ENCODE measurements at regions not wholly inside any gene's neighbourhood (a gene's known extent, or its start where the extent isn't known, plus 50 kb on each side); places are given as distances from the start of the nearest gene placed in this dataset.

DNA sequence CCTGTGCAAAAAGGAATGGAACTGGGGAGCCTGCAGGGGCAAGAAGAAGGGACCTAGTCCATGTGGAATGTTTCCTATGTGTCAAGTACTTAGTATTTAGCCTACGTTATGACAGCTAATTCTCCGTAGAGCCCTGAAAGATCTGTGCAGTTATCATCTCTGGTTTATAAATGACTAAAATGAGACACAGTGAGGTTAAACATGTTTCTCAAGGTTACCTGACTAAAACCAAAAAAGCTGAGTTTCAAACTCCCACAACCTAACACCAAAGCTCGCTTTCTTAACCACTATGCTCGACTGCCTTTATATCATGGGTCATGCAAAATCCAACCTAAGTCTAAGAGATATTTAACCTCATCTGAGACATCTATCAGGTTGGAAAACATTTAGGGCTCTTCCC is 53.3 kb upstream of the CCL2 start:
- DNase-seq: no peak

- no peak for DNase-seq
These were observed 52.0 kb upstream of the CCL2 start for GRCh38 chr17:34203018-34203638.

DNA sequence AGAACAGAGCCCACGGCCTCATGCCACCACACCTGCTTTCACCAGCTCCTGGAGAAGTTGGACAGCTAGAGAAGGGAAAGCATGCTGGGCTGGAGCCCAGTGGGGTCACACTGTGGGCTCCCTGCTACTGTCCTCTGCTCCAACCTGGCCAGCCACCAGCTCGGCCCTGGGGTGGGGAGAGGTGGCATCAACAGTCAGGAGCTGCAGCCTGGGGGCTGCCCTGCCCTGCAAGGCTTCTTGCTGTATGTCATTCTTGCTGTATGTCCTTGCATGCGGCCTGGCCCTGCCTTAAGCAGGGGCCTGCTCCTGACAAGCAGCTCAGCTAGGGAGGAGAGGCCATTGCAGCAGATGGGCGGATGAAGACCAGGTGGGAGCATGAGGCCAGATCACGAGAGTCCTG is 50.7 kb upstream of the CCL2 start:
- no peak for DNase-seq
